RCC 7860 (cell line): ENCODE measurements at regions not wholly inside any gene's neighbourhood (a gene's known extent, or its start where the extent isn't known, plus 50 kb on each side); places are given as distances from the start of the nearest gene placed in this dataset.

Experiments used
- DNase-seq: peaks from one replicate; pipeline ENCODE4 v3.0.0-alpha.2; 2015; ENCODE audit warnings: low spot score
- FAIRE-seq: peaks from 2 replicates; lab custom pipeline; 2012; peaks lifted over from hg19 to GRCh38; lab: Jason Lieb, UNC

GRCh38 chr18:39419315-39419714 is 1853.7 kb upstream of the CELF4 start:
- FAIRE-seq (no peak), DNase-seq (no peak)

GRCh38 chr18:39415471-39415870 is 1849.9 kb upstream of the CELF4 start:
- FAIRE-seq (no peak), DNase-seq (no peak)

- DNase-seq (peak; percentile 38), FAIRE-seq (no peak)
Observed at GRCh38 chr18:39414009-39414700, 1848.6 kb upstream of the CELF4 start.

- no peak for DNase-seq
- no peak for FAIRE-seq
Observed at GRCh38 chr18:39406941-39407340, 1841.3 kb upstream of the CELF4 start.

DNA sequence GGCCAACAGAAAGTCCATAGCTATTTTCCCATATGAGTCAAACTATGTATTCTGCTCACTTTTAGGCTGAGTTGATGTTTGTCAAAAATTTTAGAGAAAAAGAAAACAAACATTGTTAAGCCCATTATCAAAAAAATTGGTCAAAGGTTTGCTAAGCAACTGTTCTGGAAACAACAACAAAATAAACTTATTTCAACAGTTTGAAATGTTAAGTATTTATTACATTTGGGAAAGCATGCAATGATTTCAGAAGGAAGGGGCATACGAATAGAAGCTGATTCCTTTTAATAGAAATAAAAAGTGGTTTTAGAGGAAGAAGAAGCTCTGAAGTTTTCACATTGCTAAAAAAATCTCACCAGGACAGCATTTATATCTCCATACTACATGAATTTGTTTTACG is 1837.5 kb upstream of the CELF4 start:
- DNase-seq (no peak), FAIRE-seq (no peak)

- DNase-seq (no peak), FAIRE-seq (no peak)
Observed at GRCh38 chr18:39399662-39400061, 1834.1 kb upstream of the CELF4 start.

GRCh38 chr18:39396168-39396567 is 1830.6 kb upstream of the CELF4 start:
- no peak for DNase-seq
- FAIRE-seq, result peak; percentile 56

GRCh38 chr18:39389800-39390379 is 1824.3 kb upstream of the CELF4 start:
- FAIRE-seq (no peak), DNase-seq (no peak)

- no peak for DNase-seq
- no peak for FAIRE-seq
Observed at GRCh38 chr18:39380866-39381265, 1815.3 kb upstream of the CELF4 start.

- FAIRE-seq (no peak), DNase-seq (no peak)
Observed at GRCh38 chr18:39380186-39380725, 1814.7 kb upstream of the CELF4 start.

DNA sequence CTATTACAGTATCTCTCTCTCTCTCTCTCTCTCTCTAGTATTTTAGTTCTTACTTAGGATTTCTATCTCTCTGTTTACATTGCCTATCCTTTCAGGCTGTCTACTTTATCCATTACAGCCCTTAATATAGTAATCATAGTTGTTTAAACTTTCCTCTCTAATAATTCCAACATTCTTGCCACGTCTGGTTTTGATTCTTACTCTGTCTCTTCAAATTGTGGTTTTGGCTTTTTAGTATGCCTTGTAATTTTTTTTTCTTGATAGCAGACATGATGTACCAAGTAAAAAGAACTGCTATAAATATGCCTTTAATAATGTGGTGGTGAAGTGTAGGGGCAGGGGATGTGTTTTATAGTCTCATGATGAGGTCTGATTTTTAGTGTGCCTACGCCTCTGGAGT is 1809.5 kb upstream of the CELF4 start:
- DNase-seq (no peak), FAIRE-seq (no peak)

DNA sequence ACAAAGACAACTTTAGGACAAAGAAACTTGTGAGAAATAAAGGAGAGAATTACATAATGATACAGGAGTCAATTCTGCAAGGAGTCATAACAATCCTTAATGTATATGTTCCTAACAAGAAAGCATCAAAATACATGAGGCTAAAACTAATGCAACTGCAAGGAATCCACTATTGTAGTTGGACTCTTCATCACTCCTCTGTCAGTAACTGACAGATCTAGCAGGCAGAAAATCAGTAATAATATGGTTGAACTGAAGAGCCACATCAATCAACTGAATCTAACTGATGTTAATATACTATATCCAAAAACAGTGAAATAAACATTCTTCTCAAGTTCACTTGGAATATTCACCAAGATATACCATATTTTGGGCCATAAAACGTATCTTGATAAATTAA is 1806.4 kb upstream of the CELF4 start:
- no peak for FAIRE-seq
- DNase-seq, result no peak

GRCh38 chr18:39366656-39367055 is 1801.1 kb upstream of the CELF4 start:
- DNase-seq, result no peak

DNA sequence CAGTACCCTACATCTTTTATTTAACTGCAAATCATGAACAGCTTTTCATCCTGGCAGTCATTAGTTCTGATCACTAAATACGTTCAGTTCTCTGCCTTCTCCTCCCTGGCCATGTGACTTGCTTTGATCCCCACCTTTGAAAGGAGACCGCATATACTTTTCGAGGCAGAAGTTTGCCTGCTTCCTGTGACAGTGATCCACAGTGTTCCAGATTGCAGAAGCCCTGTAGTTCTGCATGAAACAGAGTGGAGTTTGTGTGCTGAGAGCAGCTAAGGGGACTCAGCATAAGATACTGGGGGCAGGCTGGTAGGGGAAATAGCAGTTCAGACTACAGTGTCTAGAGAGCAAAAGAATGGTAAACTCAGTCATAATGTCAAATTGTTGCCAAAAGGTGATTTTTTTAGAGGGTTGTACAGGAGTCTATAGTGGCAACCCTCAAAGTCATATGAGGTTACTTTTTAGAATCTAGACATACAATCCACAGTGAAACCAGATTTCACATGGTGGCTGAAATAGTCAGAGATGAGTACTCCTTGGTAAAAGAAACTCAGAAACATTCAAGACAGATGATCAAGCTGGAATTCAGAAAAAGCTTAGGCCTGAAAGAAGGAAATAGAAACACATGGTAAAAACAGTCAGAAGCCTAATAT is 1800.4 kb upstream of the CELF4 start:
- FAIRE-seq, result no peak
- no peak for DNase-seq

More at GRCh38 chr18:39366656-39367055, 1801.1 kb upstream of the CELF4 start:
- no peak for FAIRE-seq

GRCh38 chr18:39360072-39360471 is 1794.5 kb upstream of the CELF4 start:
- FAIRE-seq (no peak), DNase-seq (no peak)

DNA sequence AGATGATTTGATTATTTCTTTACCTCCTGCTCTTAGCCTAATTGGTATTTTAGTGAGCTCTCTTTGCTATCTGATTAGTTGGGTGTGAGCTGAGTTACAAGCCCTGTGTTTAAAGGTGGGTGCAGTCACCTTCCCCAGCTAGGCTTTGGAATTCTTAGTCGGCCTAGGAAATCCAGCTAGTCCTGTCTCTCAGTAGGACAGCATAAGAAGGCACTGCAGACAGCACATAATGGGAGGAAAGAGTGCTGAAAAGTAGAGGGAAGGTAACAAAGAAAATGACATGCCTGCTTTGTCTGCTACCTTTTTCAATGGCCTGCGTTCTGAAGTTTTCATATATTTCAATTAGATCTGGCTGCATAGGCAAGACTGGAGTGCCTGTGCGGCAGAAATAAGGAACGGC is 1794.0 kb upstream of the CELF4 start:
- no peak for FAIRE-seq
- DNase-seq, result no peak

DNA sequence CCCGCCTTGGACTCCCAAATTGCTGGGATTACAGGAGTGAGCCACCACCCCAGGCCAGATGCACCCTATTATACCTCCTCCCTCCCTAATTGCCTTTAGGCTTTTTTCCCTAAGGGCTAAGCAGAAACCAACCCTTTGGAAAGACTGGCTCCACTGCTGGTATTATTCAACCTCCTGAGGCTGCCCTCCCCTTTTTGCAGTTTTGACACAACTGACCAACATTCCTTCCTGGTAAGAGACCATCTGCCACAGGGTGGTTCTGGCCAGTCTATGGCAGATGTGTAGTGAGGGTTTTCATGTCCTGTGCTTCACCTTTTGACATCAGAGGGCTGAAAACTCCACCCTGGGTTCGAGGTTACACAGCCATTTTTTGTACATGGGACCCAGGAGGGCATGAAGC is 1785.3 kb upstream of the CELF4 start:
- FAIRE-seq (no peak), DNase-seq (no peak)

GRCh38 chr18:39349801-39350200 is 1784.2 kb upstream of the CELF4 start:
- DNase-seq, result no peak
- FAIRE-seq, result no peak

- no peak for FAIRE-seq
Observed at GRCh38 chr18:39348757-39349156, 1783.2 kb upstream of the CELF4 start.

DNA sequence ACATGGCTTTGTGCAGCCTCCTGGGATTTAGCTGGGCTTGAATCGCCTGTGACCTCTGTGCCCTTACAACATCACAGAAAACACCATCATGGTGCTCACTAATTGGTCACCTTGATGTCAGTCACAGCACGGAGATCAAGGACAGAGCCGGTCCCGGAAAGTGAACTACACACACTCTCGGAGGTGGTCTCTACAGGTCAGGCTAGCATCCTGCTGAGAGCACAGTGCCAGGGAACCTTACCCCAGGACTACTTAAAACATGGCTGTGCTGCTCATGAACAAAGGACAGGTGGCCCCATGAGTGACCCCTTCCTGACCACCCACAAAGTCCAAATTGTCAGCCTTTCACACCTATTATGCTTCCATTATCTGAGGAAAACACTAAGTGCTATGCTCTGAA is 1782.1 kb upstream of the CELF4 start:
- DNase-seq, result no peak
- no peak for FAIRE-seq

More at GRCh38 chr18:39348757-39349156, 1783.2 kb upstream of the CELF4 start:
- no peak for DNase-seq

DNA sequence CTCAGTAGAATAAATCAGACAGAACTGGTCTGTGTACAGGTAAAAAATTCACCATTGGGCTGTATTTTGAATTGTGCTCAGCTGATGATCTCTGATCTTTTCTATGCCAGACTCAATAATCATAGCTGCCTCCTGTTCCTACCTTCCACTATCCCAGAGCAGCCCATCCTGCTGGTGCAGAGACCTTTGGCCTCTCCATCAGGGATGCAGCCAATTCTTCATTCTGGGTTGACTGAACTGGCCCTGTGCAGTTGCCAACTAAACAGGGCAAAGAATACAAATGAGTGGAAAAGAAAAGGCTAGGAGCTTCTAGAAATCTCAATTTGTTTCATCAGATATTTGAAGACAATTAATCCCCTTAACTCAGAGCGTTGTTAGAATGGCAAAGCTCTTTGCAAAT is 1781.3 kb upstream of the CELF4 start:
- DNase-seq (no peak), FAIRE-seq (no peak)

DNA sequence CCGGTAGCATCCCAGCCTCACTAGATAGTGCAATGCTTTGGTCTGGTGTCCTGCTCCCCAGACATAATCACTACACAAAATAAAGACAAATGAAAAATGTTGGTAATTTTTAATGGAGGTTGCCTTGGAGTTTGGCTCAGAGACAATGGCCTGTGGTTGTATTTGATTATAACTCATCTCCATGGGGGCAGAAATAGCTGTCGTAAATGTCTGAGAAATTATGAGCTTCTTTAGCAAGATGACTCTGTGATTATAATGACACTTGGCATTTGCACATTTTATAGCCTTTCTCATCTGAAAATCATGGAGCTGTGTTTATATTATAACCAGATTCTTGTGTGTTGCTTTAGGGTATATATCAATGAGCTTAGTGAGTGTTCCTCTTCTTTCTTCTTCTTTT is 1779.7 kb upstream of the CELF4 start:
- FAIRE-seq (no peak), DNase-seq (no peak)
